ENCODE measurements at regions not wholly inside any gene's neighbourhood (a gene's known extent, or its start where the extent isn't known, plus 50 kb on each side); places are given as distances from the start of the nearest gene placed in this dataset.
"Not testable (repeated sequence)": the region's sequence is repeated elsewhere in the genome, so short reads cannot be mapped to it uniquely, and the experiment has no call there.

DNA sequence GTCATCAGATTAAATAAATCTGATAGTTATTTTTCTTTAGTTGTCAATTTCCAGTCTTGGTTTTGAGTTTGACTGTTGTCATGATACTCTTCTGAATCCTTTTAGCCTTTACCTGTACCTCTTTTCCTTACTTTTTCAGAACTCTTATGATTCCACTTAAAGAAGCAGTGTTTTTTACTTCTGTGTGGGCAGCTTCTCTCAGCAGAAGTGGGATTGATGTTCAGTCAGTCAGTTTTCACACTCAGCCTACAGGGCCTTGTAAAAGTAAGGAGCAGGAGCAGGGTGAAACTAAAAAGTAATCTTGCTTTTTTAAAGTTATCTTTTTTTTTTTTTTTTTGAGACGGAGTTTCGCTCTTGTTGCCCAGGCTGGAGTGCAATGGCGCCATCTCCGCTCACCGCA is 75.1 kb downstream of the HAUS1 start:
- TF ChIP-seq CTCF (IDR thresholded peaks at IDR 0.05; ENCODE audit: insufficient read depth, low read depth, low read length, missing control alignments) = no peak
- no peak for DNase-seq (ENCODE audit: low read depth)
- H3K4me3 ChIP-seq (ENCODE audit: low read length) = no peak overlapping the region

- no peak for DNase-seq (ENCODE audit: low read depth)
- H3K4me3 ChIP-seq (ENCODE audit: low read length) = no peak overlapping the region
- no peak for TF ChIP-seq CTCF (IDR thresholded peaks at IDR 0.05; ENCODE audit: insufficient read depth, low read depth, low read length, missing control alignments)
Observed at GRCh38 chr18:46182633-46183358, 78.6 kb downstream of the HAUS1 start.

- not testable (repeated sequence) for DNase-seq (ENCODE audit: low read depth); H3K4me3 ChIP-seq (ENCODE audit: low read length)
Observed at GRCh38 chr18:46184296-46184695, 80.1 kb downstream of the HAUS1 start.

- DNase-seq (ENCODE audit: low read depth) = no peak
- no peak for TF ChIP-seq CTCF (IDR thresholded peaks at IDR 0.05; ENCODE audit: insufficient read depth, low read depth, low read length, missing control alignments)
- H3K4me3 ChIP-seq (ENCODE audit: low read length) = no peak overlapping the region
Observed at GRCh38 chr18:46184727-46185126, 80.5 kb downstream of the HAUS1 start.

- no peak for DNase-seq (ENCODE audit: low read depth)
- TF ChIP-seq CTCF (IDR thresholded peaks at IDR 0.05; ENCODE audit: insufficient read depth, low read depth, low read length, missing control alignments) = no peak
- no peak overlapping the region for H3K4me3 ChIP-seq (ENCODE audit: low read length)
Observed at GRCh38 chr18:46190667-46191066, 86.5 kb downstream of the HAUS1 start.

- no peak for DNase-seq (ENCODE audit: low read depth)
- TF ChIP-seq CTCF (IDR thresholded peaks at IDR 0.05; ENCODE audit: insufficient read depth, low read depth, low read length, missing control alignments) = no peak
Observed at GRCh38 chr18:46196627-46197243, 92.5 kb downstream of the HAUS1 start.

DNA sequence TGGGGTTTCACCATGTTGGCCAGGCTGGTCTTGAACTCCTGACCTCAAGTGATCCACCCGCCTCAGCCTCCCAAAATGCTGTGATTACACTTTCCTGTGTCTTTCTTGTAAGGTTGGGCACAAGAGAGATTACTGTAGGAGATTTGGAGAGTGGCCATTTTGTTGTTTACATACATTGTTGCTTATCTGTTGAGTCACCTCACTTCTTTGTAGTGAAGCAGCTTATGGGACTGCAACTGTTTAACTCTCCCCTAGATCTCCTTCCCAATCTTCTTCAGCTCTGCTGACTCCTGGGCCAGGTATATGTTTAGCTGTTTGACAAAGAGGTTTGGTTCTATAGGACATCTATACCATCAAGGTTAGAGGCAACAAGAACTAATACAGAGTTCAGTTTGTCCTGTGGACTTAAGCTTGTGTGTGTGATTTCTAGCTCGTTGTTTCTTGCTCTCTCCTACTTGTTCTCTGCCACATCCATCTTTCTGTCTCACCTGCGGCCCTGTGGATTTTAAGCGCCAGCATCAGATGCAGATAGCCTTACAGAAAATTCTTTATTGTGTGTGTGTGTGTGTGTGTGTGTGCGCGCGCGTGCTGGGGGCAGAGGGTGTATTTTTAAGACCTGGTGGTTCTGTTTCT is 95.4 kb downstream of the HAUS1 start:
- H3K4me3 ChIP-seq (ENCODE audit: low read length) = no peak overlapping the region
- DNase-seq (ENCODE audit: low read depth) = peak; percentile 74
- no peak for TF ChIP-seq CTCF (IDR thresholded peaks at IDR 0.05; ENCODE audit: insufficient read depth, low read depth, low read length, missing control alignments)

More at GRCh38 chr18:46196627-46197243, 92.5 kb downstream of the HAUS1 start:
- no peak overlapping the region for H3K4me3 ChIP-seq (ENCODE audit: low read length)

- not testable (repeated sequence) for H3K4me3 ChIP-seq (ENCODE audit: low read length); DNase-seq (ENCODE audit: low read depth)
Observed at GRCh38 chr18:46200178-46201055, 96.2 kb downstream of the HAUS1 start.
